ENCODE measurements at regions not wholly inside any gene's neighbourhood (a gene's known extent, or its start where the extent isn't known, plus 50 kb on each side); places are given as distances from the start of the nearest gene placed in this dataset.

DNA sequence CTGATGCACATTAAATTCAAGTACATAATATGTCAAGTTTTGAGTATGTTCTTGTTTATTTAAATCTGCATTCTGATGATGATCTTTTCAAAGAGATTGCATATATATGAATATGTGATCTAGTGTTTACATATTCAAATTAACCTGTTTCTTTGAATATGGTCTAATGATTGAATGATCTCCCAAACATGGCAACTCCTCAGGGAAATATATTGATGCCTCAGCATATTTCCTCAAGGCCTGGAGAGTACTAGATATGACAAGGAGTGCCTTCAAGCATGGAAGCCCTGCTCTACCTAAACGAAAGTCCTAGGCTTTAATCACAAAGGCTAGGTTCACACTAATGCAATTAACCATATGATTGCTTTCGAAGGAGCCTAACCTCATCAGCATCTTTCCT lies 532.8 kb downstream of the ZIC1 start:
- no peaks in the 10 kb centered on the region for H3K4me1 Mint-ChIP-seq (ENCODE audit: low read depth)

DNA sequence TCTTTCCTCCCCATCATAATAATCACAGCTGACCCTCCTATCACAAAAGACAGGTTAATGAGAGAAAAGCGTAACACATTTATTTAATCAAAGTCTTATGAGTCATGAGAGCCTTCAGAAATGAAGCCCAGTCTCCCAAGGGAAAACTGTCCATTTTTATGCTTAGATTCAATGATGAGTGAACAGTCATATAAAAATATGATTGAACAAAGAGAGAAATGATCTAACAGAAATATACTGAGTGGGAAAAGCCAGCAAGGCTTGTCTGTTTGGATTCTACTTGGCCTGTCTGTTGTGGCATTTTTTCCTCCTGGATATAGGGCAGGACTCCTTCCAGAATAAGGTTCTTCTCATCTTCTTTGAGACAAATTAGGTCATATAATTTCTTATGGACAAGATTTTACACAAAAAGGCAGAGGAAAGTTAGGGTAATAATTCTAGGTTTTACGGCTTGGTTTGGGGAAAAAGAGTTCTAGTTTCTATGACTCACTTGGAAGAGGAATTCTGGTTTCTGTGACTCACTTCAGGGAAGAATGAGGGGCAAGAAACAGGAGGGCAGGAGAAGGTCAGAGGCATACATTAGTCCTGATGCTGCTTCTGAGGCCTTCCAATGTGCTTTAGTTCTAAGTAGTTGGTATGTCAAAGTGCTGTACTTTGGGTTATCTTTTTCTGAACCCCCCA lies 534.2 kb downstream of the ZIC1 start:
- Mint-ChIP-seq H3K36me3 (ENCODE audit: insufficient read depth) (no peaks in the 10 kb centered on the region), H3K4me1 (ENCODE audit: low read depth) (no peaks in the 10 kb centered on the region), H3K27me3 (ENCODE audit: low read depth) (no peaks in the 10 kb centered on the region), H3K9me3 (no peaks in the 10 kb centered on the region), H3K4me3 (no peak overlapping the region)
- ATAC-seq (no peak), DNase-seq (no peak)

More for the DNA sequence above, 532.8 kb downstream of the ZIC1 start:
- Mint-ChIP-seq H3K27me3 (ENCODE audit: low read depth) (no peaks in the 10 kb centered on the region), H3K9me3 (no peaks in the 10 kb centered on the region), H3K36me3 (ENCODE audit: insufficient read depth) (no peaks in the 10 kb centered on the region), H3K4me3 (no peak overlapping the region)
- DNase-seq: no peak
- no peak for ATAC-seq

DNA sequence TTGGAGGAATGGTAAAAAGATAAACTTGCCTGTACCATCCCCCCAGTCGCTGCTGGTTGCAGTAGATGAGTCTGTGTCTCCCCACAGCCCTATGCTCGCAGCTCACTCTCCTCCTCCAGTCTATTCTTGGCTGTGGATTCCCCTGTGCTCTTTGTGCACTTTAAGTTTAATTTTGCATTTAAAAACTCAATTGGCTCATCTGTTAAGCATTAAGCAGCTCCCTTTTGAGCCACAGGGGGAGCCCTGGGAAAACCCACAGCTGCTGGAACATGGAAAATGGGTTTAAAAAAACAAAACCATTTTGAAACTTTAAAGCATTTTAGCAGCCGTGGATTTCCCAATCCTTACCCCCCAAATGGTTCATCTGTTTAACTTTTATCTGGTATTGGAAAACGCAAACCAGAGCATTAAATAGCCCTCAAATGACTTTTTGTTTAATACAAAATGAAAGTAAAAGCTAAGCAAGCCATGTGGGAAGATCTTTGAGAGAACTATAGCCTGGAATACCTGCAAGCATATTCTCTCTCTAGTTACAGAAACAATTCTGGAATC lies 536.9 kb downstream of the ZIC1 start:
- DNase-seq: no peak
- H3K4me3 Mint-ChIP-seq: no peak overlapping the region
- no peaks in the 10 kb centered on the region for H3K27me3 Mint-ChIP-seq (ENCODE audit: low read depth)
- peaks cover 5% of the 10 kb centered on the region for H3K9me3 Mint-ChIP-seq
- ATAC-seq: no peak
- H3K36me3 Mint-ChIP-seq (ENCODE audit: insufficient read depth): no peaks in the 10 kb centered on the region
- no peaks in the 10 kb centered on the region for H3K4me1 Mint-ChIP-seq (ENCODE audit: low read depth)

DNA sequence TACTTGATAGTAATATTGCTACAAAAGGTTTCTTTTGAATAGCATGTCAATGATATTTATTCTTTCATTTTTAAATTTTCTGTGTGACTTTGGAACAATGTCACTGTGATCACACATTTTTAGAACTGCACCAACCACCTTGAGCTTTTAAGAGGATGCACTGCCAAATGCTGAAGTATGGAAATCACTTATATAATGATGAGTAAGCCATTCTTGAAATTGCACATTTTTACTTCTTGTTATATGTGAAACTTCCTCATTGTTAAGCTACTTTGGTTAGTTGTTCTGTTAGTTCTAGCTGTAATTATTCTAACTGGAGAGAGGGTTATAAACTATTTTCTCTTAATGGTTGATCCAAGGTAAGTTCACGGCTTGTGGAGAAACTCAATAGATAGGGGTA lies 547.5 kb downstream of the ZIC1 start:
- H3K4me3 Mint-ChIP-seq: no peak overlapping the region
- DNase-seq: no peak
- H3K36me3 Mint-ChIP-seq (ENCODE audit: insufficient read depth): no peaks in the 10 kb centered on the region
- no peaks in the 10 kb centered on the region for H3K4me1 Mint-ChIP-seq (ENCODE audit: low read depth)
- ATAC-seq: no peak
- H3K9me3 Mint-ChIP-seq: peaks cover 7% of the 10 kb centered on the region
- no peaks in the 10 kb centered on the region for H3K27me3 Mint-ChIP-seq (ENCODE audit: low read depth)

DNA sequence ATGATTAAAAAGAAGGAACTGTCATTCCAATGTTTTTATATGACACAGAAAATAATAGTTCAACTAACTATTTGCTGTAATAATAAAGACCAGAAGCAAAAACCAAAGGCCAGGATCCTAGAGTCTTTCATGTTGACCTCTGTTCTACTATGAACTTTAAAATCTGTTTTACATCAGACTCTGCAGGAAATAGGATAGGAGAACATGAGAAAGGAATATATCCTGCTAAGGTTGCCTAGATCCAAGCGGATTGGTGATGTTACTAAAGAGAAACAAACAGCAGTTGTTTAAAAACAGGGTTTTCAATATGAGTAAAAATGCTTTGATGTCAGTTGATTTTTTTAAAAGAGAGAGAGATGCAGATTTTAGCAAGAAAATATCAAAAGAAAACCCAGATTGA lies 549.6 kb downstream of the ZIC1 start:
- peaks cover 7% of the 10 kb centered on the region for H3K9me3 Mint-ChIP-seq
- no peaks in the 10 kb centered on the region for H3K4me1 Mint-ChIP-seq (ENCODE audit: low read depth)
- ATAC-seq (no peak), DNase-seq (no peak)
- no peaks in the 10 kb centered on the region for H3K27me3 Mint-ChIP-seq (ENCODE audit: low read depth)
- no peaks in the 10 kb centered on the region for H3K36me3 Mint-ChIP-seq (ENCODE audit: insufficient read depth)
- H3K4me3 Mint-ChIP-seq: no peak overlapping the region

DNA sequence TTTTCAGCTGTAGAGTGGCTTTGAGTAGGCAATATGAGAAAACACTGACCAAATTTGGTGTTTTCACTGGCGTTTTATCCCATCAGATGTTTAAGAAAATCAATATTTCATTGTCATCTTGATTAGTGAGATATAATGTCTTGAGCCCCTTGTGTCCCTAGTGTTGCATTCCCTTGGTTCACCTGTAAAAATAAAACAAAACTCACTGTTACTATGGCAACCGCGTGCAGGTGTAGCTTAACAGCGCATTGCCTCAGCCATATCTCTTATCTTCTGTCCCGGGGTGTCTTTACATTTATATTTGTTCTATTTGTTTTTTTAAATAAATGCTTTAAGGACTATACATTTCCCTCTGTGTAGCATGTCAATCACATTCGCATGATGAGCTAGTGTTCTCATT lies 551.6 kb downstream of the ZIC1 start:
- no peak overlapping the region for H3K4me3 Mint-ChIP-seq
- no peaks in the 10 kb centered on the region for H3K4me1 Mint-ChIP-seq (ENCODE audit: low read depth)
- peaks cover 13% of the 10 kb centered on the region for H3K9me3 Mint-ChIP-seq
- DNase-seq (no peak), ATAC-seq (no peak)
- H3K36me3 Mint-ChIP-seq (ENCODE audit: insufficient read depth): no peaks in the 10 kb centered on the region
- H3K27me3 Mint-ChIP-seq (ENCODE audit: low read depth): no peaks in the 10 kb centered on the region

DNA sequence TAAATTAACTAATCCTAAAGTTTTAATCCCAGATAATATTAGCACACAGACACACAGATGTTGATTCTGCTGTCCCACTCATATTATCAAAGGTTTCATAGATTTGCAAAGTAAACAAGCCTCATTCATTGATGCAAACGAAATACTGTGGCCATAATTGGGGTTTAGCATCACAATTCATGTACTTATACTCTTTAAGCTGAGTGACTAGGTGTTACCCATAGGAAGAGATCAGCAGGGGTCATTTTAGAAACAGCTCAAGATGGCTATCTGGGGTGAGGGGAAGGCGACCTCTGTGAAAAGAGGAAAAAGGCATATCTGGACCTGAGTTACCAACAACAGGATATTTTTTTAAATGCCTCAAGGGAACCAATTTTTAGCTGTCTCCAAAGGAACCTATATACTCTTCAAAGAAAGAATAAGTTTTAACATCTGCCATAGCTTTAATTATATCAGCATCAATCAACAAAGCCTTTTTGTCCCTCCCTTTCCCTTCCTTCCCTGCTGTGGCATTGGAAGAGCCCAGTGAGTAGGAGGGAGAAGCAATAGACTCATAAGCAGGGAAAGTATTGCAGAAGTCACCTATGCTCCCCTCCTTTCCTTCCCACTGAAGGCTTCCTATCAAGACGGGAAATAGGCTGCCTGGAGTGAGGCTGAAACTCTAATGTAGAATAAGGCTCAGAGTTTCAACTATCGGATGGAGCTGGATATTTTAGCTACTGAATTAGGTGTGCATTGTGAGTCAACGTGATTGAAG lies 553.4 kb downstream of the ZIC1 start:
- H3K4me1 Mint-ChIP-seq (ENCODE audit: low read depth): no peaks in the 10 kb centered on the region
- peaks cover 9% of the 10 kb centered on the region for H3K9me3 Mint-ChIP-seq
- H3K4me3 Mint-ChIP-seq: no peak overlapping the region
- H3K27me3 Mint-ChIP-seq (ENCODE audit: low read depth): no peaks in the 10 kb centered on the region
- ATAC-seq: no peak
- DNase-seq: no peak
- no peaks in the 10 kb centered on the region for H3K36me3 Mint-ChIP-seq (ENCODE audit: insufficient read depth)

DNA sequence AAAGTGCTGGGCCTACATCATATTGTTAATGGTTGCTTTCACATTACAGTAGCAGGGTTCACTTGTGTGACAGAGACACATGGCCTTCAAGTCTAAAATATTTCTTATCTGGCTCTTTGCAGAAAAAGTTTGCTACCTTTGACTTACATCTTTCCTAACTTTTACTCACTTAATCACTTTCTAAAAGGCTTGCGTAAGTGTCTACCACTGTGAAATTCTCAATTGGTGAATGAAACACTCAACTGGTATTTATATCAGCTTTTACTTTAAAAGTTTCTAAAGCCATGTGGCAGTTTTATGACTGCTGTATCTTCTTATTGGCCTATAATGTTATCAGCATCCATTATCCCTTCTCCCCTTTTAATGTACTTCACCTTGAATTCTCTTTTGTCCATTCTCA lies 554.5 kb downstream of the ZIC1 start:
- ATAC-seq (no peak), DNase-seq (no peak)
- Mint-ChIP-seq H3K36me3 (ENCODE audit: insufficient read depth) (no peaks in the 10 kb centered on the region), H3K27me3 (ENCODE audit: low read depth) (no peaks in the 10 kb centered on the region), H3K4me3 (no peak overlapping the region), H3K9me3 (peaks cover 6% of the 10 kb centered on the region), H3K4me1 (ENCODE audit: low read depth) (no peaks in the 10 kb centered on the region)

DNA sequence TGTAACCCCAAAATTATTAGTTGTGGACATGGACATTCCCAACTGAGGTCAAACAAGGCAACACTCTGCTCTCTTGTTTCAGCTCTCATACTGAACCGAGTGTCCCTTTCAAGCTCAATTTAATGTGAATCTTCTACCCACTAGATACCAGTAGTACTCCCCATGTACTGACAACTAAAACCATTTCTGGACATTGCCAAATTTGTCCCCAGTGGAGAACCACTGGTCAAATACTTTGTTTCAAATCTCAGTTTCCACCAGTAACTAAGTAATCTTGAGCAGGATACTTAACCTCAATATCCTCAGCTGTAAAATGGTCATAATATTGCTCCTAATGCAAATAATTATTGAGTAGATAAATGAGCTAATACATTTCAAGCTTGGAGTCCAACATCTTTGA lies 566.0 kb downstream of the ZIC1 start:
- H3K27me3 Mint-ChIP-seq (ENCODE audit: low read depth): no peaks in the 10 kb centered on the region
- H3K36me3 Mint-ChIP-seq (ENCODE audit: insufficient read depth): no peaks in the 10 kb centered on the region
- no peak overlapping the region for H3K4me3 Mint-ChIP-seq
- H3K9me3 Mint-ChIP-seq: peaks cover 21% of the 10 kb centered on the region
- DNase-seq (no peak), ATAC-seq (no peak)
- no peaks in the 10 kb centered on the region for H3K4me1 Mint-ChIP-seq (ENCODE audit: low read depth)

DNA sequence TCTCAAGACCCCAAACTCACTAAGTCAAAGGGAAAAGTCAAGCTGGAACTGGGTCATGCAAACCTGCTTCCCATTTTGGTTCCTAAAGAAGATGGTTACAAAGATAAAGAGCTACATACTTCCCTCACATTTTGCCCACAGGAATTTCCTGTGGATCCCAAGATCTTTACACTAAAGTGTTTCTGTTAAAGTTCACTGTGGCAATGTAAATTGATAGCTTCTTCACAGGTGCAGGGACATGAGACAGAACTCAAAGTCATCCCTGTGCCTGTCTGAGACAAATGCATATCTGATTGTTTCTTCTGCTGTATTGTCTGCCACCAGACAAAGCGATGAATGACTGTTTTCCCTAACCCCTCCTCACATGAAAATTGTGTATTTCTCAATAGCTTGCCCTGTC lies 567.8 kb downstream of the ZIC1 start:
- no peak for DNase-seq
- Mint-ChIP-seq H3K27me3 (ENCODE audit: low read depth) (no peaks in the 10 kb centered on the region), H3K4me1 (ENCODE audit: low read depth) (no peaks in the 10 kb centered on the region), H3K4me3 (no peak overlapping the region), H3K9me3 (peaks cover 21% of the 10 kb centered on the region), H3K36me3 (ENCODE audit: insufficient read depth) (no peaks in the 10 kb centered on the region)
- no peak for ATAC-seq

DNA sequence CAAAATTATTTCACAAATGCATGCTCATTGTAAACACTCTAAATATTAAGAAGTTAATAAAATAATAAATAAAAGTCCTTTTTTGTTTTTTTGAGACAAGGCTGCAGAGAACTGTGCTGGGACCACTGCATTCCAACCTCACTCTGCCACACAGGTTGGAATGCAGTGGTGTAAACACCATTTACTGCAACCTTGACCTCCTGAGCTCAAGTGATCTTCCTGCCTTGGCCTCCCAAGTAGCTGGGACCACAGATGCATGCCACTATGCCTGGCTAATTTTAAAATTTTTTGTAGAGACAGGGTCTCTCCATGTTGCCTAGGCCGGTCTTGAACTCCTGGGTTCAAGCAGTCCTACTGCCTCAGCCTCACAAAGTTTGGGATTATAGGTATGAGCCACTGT lies 578.4 kb downstream of the ZIC1 start:
- ATAC-seq: no peak
- H3K9me3 Mint-ChIP-seq: no peaks in the 10 kb centered on the region
- DNase-seq: no peak
- no peak overlapping the region for H3K4me3 Mint-ChIP-seq
- no peaks in the 10 kb centered on the region for H3K4me1 Mint-ChIP-seq (ENCODE audit: low read depth)
- H3K36me3 Mint-ChIP-seq (ENCODE audit: insufficient read depth): no peaks in the 10 kb centered on the region
- no peaks in the 10 kb centered on the region for H3K27me3 Mint-ChIP-seq (ENCODE audit: low read depth)

DNA sequence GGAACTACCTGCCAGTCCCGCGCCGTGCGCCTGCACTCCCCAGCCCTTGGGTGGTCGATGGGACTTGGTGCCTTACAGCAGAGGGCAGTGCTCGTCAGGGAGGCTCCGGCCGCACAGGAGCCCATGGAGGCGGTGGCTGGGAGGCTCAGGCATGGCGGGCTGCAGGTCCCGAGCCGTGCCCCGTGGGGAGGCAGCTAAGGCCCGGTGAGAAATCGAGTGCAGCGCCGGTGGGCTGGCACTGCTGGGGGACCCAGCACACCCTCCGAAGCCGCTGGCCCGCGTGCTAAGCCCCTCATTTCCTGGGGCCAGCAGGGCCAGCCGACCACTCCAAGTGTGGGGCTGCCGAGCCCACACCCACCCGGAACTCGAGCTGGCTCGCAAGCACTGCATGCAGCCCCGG lies 580.2 kb downstream of the ZIC1 start:
- Mint-ChIP-seq H3K4me3 (no peak overlapping the region), H3K9me3 (no peaks in the 10 kb centered on the region), H3K4me1 (ENCODE audit: low read depth) (no peaks in the 10 kb centered on the region), H3K36me3 (ENCODE audit: insufficient read depth) (no peaks in the 10 kb centered on the region), H3K27me3 (ENCODE audit: low read depth) (no peaks in the 10 kb centered on the region)
- DNase-seq: no peak
- ATAC-seq: no peak

DNA sequence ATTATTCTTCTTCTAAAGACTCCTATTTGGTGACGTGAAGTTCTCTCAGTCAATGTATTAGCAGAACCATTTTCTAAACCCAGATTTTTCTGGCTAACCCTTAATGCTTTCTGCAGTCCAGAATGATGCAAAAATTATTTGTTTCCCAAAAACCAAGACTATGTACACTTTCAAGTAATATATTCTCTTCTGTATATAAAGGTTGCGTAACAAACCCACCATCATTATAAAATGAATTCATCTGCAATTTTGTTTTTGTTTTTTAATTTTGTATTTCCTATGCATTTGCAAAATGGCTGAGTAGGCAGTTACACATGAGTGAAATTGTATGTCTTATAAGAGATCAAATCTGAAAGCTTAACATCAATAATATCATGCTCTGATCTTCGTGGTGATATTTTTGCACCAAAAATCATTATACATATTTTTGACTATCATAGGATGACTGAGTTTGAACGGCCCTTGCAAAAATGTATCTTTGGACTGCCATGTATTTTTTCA lies 593.6 kb downstream of the ZIC1 start:
- ATAC-seq: no peak
- Mint-ChIP-seq H3K4me3 (no peak overlapping the region), H3K36me3 (ENCODE audit: insufficient read depth) (no peaks in the 10 kb centered on the region)

DNA sequence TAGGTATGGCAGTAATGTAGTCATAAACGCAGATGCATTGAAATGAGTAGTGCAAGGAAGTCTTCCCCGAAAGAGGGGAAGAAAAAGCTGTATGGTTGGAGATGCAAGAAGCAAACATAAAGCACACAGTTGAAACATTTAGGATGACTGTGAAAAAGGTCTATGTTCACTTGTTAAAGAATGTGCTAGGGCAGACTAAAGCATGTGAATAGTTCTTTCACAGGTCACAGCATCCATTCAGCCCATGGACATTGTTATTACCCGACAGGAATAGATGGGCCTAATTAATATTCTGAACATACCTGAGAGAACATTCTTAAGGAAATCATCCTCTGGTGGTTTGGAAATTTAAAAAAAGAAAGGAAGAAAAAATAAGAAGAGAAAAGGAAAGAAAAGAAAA lies 595.2 kb downstream of the ZIC1 start:
- DNase-seq (no peak), ATAC-seq (no peak)
- Mint-ChIP-seq H3K4me1 (ENCODE audit: low read depth) (no peaks in the 10 kb centered on the region), H3K4me3 (no peak overlapping the region), H3K36me3 (ENCODE audit: insufficient read depth) (no peaks in the 10 kb centered on the region), H3K9me3 (no peaks in the 10 kb centered on the region), H3K27me3 (ENCODE audit: low read depth) (no peaks in the 10 kb centered on the region)

More for the DNA sequence above, 593.6 kb downstream of the ZIC1 start:
- DNase-seq: no peak
- Mint-ChIP-seq H3K27me3 (ENCODE audit: low read depth) (no peaks in the 10 kb centered on the region), H3K9me3 (no peaks in the 10 kb centered on the region), H3K4me1 (ENCODE audit: low read depth) (no peaks in the 10 kb centered on the region)

DNA sequence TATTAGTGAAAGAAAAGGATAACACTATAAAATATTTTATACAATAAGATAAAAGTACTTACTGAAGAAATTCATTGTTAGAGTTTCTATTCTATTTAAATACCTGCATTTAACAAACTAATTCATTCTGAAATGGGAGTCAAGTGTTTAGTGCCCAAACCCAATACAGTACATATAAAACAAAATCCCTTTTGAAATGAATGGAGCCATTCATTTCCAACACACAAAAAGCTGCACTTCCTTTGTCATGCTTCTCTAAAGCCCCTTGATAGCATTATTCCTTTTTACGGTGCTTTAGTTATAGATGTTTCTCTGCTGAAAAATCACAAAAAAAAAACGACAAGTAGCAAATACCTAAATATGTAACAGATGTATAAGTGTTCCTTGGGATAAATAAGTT lies 596.3 kb downstream of the ZIC1 start:
- Mint-ChIP-seq H3K4me1 (ENCODE audit: low read depth) (no peaks in the 10 kb centered on the region), H3K4me3 (no peak overlapping the region), H3K36me3 (ENCODE audit: insufficient read depth) (no peaks in the 10 kb centered on the region), H3K9me3 (no peaks in the 10 kb centered on the region), H3K27me3 (ENCODE audit: low read depth) (no peaks in the 10 kb centered on the region)
- ATAC-seq (no peak), DNase-seq (no peak)

Data from activated T-cell treated with anti-CD3 and anti-CD28 coated beads, Interleukin-2, amount 50 U/mL, for 4 hours (primary cell).